ENCODE measurements at regions not wholly inside any gene's neighbourhood (a gene's known extent, or its start where the extent isn't known, plus 50 kb on each side); places are given as distances from the start of the nearest gene placed in this dataset.
A peak's percentile ranks its signal among the peaks of the same experiment; 100 is the strongest.

- Histone ChIP-seq H3K27me3 (replicated peaks in 1 of 2; ENCODE audit: control insufficient read depth in 2 of 2, insufficient read depth in 2 of 2, low read length in 1 of 2) (no peaks in the 10 kb centered on the region), H3K9ac (ENCODE audit: control insufficient read depth, insufficient read depth, low read length) (no peak overlapping the region), H3K4me3 (no peak overlapping the region; the same call in 1 of the 2 replicates), H2AFZ (ENCODE audit: control insufficient read depth, low read depth, low read length) (peak overlapping the region; percentile 24), H3K4me1 (ENCODE audit: control insufficient read depth, insufficient read depth, low read length) (peaks cover 11% of the 10 kb centered on the region), H3K9me3 (replicated peaks; ENCODE audit: control insufficient read depth, insufficient read depth, low read length) (no peaks in the 10 kb centered on the region), H3K4me2 (ENCODE audit: control insufficient read depth, insufficient read depth) (peak overlapping the region; percentile 77), H3K27ac (ENCODE audit: control insufficient read depth, insufficient read depth) (no peak overlapping the region), H4K20me1 (ENCODE audit: control insufficient read depth, insufficient read depth) (no peaks in the 10 kb centered on the region), H3K79me2 (ENCODE audit: control insufficient read depth, insufficient read depth, low read length) (no peaks in the 10 kb centered on the region), H3K36me3 (ENCODE audit: control insufficient read depth in 2 of 2, insufficient read depth in 2 of 2, low read length in 1 of 2) (no peaks in the 10 kb centered on the region)
- DNase-seq (ENCODE audit: low read depth, low spot score) (peak; percentile 25), ATAC-seq (peak; percentile 87), FAIRE-seq (no peak)
- intact Hi-C loops (cut with micrococcal nuclease; ENCODE audit: unreplicated experiment) (no loop called here), in situ Hi-C loops (cut with MboI) (no loop called here)
- BruUV-seq (replicated peaks) = no TSS peak
- RAD21 ChIA-PET (ENCODE audit: unreplicated experiment) = no interaction called here
- CTCF ChIA-PET = no interaction called here
- POLR2A ChIA-PET = no interaction called here
- WGBS (ENCODE audit: insufficient coverage, insufficient replicate concordance, low lambda C conversion rate, missing lambda C conversion rate) = 15% methylated on average over 11 of the region's 11 CpGs
- SMC1A ChIA-PET (ENCODE audit: uncharacterized antibody, unreplicated experiment) = interaction anchor here (0.8 kb wide), 1 partner anchor 17 kb away, joined by 3 read pairs; no protein-coding TSS in a partner anchor
- no peak for TF ChIP-seq NFYA (IDR thresholded peaks at IDR 0.05; ENCODE audit: borderline replicate concordance, low read depth, low read length)
- TF ChIP-seq TBL1XR1 (IDR thresholded peaks at IDR 0.05; ENCODE audit: low read depth, low read length) = no peak
- no peak for TF ChIP-seq PAX5 (IDR thresholded peaks at IDR 0.05; ENCODE audit: borderline replicate concordance, low read depth, low read length)
- TF ChIP-seq LARP7 (IDR thresholded peaks at IDR 0.05) = no peak
- no peak for TF ChIP-seq ZNF274 (IDR thresholded peaks at IDR 0.05; ENCODE audit: insufficient read depth, insufficient read length)
- TF ChIP-seq GATAD2B (conservative IDR thresholded peaks at IDR 0.05; ENCODE audit: low read depth) = 0 out of 2 replicates have a peak, but pooled peaks have one; percentile 25
- TF ChIP-seq YBX1 (IDR thresholded peaks at IDR 0.05) = no peak
- no peak for TF ChIP-seq ZNF622 (IDR thresholded peaks at IDR 0.05)
- no peak for TF ChIP-seq CTCF (IDR thresholded peaks at IDR 0.05 in 2 of 3, conservative IDR thresholded peaks at IDR 0.05 in 1 of 3; ENCODE audit: control insufficient read depth in 2 of 3, extremely low read depth in 1 of 3, insufficient read depth in 1 of 3, low read depth in 3 of 3, low read length in 3 of 3)
- TF ChIP-seq DPF2 (IDR thresholded peaks at IDR 0.05) = 0 out of 2 replicates have a peak, but pooled peaks have one; percentile 25
- peak; percentile 92 for TF ChIP-seq MEF2B (IDR thresholded peaks at IDR 0.05; ENCODE audit: partially characterized antibody, poor library complexity, severe bottlenecking)
- no peak for TF ChIP-seq IRF3 (IDR thresholded peaks at IDR 0.05)
- TF ChIP-seq MTA2 (IDR thresholded peaks at IDR 0.05; ENCODE audit: low read depth) = no peak
- TF ChIP-seq USF1 (IDR thresholded peaks at IDR 0.05; ENCODE audit: borderline replicate concordance, extremely low read length, insufficient read depth, low read depth, low read length) = no peak
- TF ChIP-seq SPI1 (IDR thresholded peaks at IDR 0.05; ENCODE audit: borderline replicate concordance, insufficient read depth, low read depth, low read length) = peak; percentile 52
- no peak for TF ChIP-seq BRCA1 (IDR thresholded peaks at IDR 0.05; ENCODE audit: low read depth, low read length)
- no peak for TF ChIP-seq MYB (IDR thresholded peaks at IDR 0.05; ENCODE audit: borderline replicate concordance, low read depth, low read length)
- no peak for TF ChIP-seq SUPT20H (IDR thresholded peaks at IDR 0.05; ENCODE audit: borderline replicate concordance, control insufficient read depth, low read depth, low read length)
- no peak for TF ChIP-seq CEBPB (IDR thresholded peaks at IDR 0.05; ENCODE audit: borderline replicate concordance in 1 of 2, low read depth in 2 of 2, low read length in 2 of 2)
- no peak for TF ChIP-seq CHD2 (IDR thresholded peaks at IDR 0.05; ENCODE audit: borderline replicate concordance, low read depth, low read length)
- TF ChIP-seq SIX5 (IDR thresholded peaks at IDR 0.05; ENCODE audit: low read depth, low read length, severe bottlenecking) = no peak
Measured at GRCh38 chr20:16158090-16158975, 414.9 kb downstream of the KIF16B start.
